Stimulated activated naive CD8-positive, alpha-beta T cell treated with anti-CD3 and anti-CD28 coated beads, Interleukin-15, amount 100 ng/mL, for 72 hours (primary cell): ENCODE measurements at regions not wholly inside any gene's neighbourhood (a gene's known extent, or its start where the extent isn't known, plus 50 kb on each side); places are given as distances from the start of the nearest gene placed in this dataset.

Experiments
- ATAC-seq: fragments of 150-1000 bp; cut with Tn5 transposase; 2 replicates; pipeline ENCODE4 v1.10.0; 2021; ENCODE audit warnings: mild to moderate bottlenecking, moderate library complexity
- DNase-seq, 2 donors: peaks; one replicate each; pipeline ENCODE4 v3.0.0; 2021 to 2022
- H3K27ac Mint-ChIP-seq, 2 donors: one replicate each; pipeline ENCODE4 v1.8.0; 2022; ENCODE audit warnings: mild to moderate bottlenecking in 2 of 2, mixed read lengths in 2 of 2, moderate library complexity in 2 of 2
- H3K27me3 Mint-ChIP-seq: one replicate; pipeline ENCODE4 v1.8.0; 2022; ENCODE audit warnings: mixed read lengths
- H3K4me1 Mint-ChIP-seq: one replicate; pipeline ENCODE4 v1.8.0; 2022; ENCODE audit warnings: mild to moderate bottlenecking, mixed read lengths
- H3K4me3 Mint-ChIP-seq, 2 donors: one replicate each; pipeline ENCODE4 v1.8.0; 2022; ENCODE audit warnings: mild to moderate bottlenecking in 2 of 2, mixed read lengths in 2 of 2, moderate library complexity in 1 of 2
- H3K9me3 Mint-ChIP-seq, 2 donors: one replicate each; pipeline ENCODE4 v1.8.0; 2022; ENCODE audit warnings: mixed read lengths in 2 of 2

- no peak for ATAC-seq
- no peak overlapping the region for H3K4me3 Mint-ChIP-seq
- no peak overlapping the region for H3K27ac Mint-ChIP-seq
- no peaks in the 10 kb centered on the region for H3K9me3 Mint-ChIP-seq
- DNase-seq: no peak
- H3K4me1 Mint-ChIP-seq: no peaks in the 10 kb centered on the region
- H3K27me3 Mint-ChIP-seq: peaks cover 33% of the 10 kb centered on the region
These were observed 111.5 kb upstream of the ZNF507 start for GRCh38 chr19:32233885-32234284.

DNA sequence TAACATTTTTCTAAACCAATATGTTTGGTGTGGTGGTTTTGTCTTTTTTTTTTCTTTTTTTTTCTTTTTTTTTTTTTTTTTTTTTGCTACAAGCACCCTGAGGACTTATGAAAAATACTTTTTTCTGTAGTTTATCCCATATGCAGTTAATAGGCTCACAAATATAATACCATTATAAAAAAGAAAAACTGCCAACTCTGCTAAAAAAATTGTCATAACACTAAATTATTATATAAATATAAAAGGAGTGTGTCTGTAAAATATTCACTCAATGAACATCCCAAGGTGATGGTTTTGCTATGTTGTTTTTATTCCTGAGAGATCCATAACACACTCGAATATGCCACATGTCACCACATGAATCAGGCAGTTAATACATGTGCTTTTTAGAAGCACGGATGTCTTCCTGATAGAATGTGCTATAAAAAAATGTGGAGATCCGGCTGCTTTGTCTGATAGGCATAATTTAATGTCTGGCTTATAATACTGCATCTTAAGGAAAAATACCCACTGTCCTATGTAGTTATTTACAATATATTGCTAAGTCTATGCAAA lies 110.7 kb upstream of the ZNF507 start:
- H3K27me3 Mint-ChIP-seq: peaks cover 33% of the 10 kb centered on the region
- no peak overlapping the region for H3K4me3 Mint-ChIP-seq
- no peaks in the 10 kb centered on the region for H3K4me1 Mint-ChIP-seq
- DNase-seq (no peak), ATAC-seq (no peak)
- H3K27ac Mint-ChIP-seq: no peak overlapping the region
- no peaks in the 10 kb centered on the region for H3K9me3 Mint-ChIP-seq

DNA sequence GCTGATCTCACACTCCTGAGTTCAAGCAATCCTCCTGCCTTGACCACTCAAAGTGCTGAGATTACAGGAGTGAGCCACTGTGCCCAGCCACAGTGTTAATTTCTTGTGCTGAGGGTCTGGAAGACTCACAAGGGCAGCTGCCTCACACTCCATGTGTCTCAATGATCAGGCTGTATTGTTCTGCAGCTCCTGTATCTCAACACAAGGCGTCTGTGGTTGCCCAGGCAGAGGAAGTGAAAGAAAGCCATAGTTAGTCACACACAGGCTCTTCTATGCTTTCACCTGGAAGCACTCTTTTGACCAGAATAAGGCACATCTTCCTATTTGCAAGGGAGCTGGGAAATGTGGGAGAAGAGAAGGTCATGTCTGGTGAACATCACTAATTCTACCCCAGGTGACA lies 107.3 kb upstream of the ZNF507 start:
- Mint-ChIP-seq H3K27ac (peak overlapping the region in 1 of 2 donors; percentile 63), H3K27me3 (peaks cover 16% of the 10 kb centered on the region), H3K4me1 (no peaks in the 10 kb centered on the region), H3K4me3 (no peak overlapping the region), H3K9me3 (no peaks in the 10 kb centered on the region)
- no peak for DNase-seq
- ATAC-seq: no peak

GRCh38 chr19:32240316-32240715 lies 105.1 kb upstream of the ZNF507 start:
- no peaks in the 10 kb centered on the region for H3K4me1 Mint-ChIP-seq
- DNase-seq (no peak), ATAC-seq (no peak)
- H3K9me3 Mint-ChIP-seq: no peaks in the 10 kb centered on the region
- no peak overlapping the region for H3K27ac Mint-ChIP-seq
- H3K27me3 Mint-ChIP-seq: peaks cover 5% of the 10 kb centered on the region
- no peak overlapping the region for H3K4me3 Mint-ChIP-seq

- Mint-ChIP-seq H3K4me1 (no peaks in the 10 kb centered on the region), H3K27me3 (peaks cover 5% of the 10 kb centered on the region), H3K4me3 (no peak overlapping the region), H3K9me3 (no peaks in the 10 kb centered on the region), H3K27ac (no peak overlapping the region)
- no peak for DNase-seq
- ATAC-seq: no peak
These were observed 104.1 kb upstream of the ZNF507 start for GRCh38 chr19:32241306-32241705.

DNA sequence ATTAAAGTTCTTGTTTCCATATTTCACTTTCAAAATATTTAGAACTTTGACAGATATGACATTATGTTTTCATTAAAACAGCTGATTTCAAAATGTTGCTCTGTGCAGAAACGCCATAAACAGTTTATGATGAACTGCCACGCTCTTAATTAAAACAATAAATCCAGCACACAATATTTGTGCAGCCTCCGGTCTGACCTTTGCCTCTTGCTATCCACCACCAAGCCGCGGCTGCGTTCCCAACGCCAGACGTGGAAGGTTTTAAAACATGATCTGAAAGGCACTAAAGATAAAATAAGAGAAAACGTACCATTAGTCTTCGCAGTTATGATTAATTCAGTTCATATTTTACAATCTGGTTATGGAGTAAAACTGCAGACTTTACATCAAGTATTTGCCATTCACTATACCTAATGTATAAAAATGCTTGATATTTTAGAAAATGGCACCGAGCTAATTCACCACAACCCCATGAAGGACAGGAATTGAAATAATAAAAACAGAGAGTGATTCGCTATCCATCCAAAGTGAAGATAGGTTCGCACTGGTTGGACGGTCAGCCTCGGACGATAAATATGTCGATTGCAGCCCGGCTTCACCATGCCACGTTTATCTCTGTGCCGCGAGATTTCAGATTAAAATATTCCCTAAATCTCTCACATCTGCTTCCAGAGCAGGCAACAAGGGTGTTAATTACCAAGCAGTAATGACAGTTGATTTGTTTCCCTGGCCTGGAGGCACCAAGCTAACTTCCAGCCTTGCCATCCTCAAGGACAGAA lies 103.3 kb upstream of the ZNF507 start:
- Mint-ChIP-seq H3K27ac (no peak overlapping the region), H3K4me3 (no peak overlapping the region), H3K4me1 (no peaks in the 10 kb centered on the region), H3K9me3 (no peaks in the 10 kb centered on the region), H3K27me3 (peaks cover 5% of the 10 kb centered on the region)
- DNase-seq (no peak), ATAC-seq (no peak)

DNA sequence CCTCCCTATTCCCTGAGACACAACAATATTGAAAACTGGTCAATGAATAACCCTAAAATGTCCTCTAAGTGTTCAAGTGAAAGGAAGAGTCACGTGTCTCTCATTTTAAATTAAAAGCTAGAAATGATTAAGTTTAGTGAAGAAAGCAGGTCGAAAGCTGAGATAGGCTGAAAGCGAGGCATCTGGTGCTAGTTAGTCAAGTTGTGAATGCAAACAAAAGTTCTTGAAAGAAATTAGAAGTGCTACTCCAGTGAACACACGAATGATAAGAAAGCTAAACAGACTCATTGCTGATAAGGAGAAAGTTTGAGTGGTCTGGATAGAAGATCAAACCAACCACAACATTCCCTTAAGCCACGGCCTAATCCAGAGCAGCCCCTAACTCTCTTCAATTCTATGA lies 99.4 kb upstream of the ZNF507 start:
- Mint-ChIP-seq H3K4me3 (no peak overlapping the region), H3K4me1 (no peaks in the 10 kb centered on the region), H3K27ac (peak overlapping the region in 1 of 2 donors; percentile 76), H3K9me3 (no peaks in the 10 kb centered on the region), H3K27me3 (no peaks in the 10 kb centered on the region)
- DNase-seq: no peak
- ATAC-seq: no peak

DNA sequence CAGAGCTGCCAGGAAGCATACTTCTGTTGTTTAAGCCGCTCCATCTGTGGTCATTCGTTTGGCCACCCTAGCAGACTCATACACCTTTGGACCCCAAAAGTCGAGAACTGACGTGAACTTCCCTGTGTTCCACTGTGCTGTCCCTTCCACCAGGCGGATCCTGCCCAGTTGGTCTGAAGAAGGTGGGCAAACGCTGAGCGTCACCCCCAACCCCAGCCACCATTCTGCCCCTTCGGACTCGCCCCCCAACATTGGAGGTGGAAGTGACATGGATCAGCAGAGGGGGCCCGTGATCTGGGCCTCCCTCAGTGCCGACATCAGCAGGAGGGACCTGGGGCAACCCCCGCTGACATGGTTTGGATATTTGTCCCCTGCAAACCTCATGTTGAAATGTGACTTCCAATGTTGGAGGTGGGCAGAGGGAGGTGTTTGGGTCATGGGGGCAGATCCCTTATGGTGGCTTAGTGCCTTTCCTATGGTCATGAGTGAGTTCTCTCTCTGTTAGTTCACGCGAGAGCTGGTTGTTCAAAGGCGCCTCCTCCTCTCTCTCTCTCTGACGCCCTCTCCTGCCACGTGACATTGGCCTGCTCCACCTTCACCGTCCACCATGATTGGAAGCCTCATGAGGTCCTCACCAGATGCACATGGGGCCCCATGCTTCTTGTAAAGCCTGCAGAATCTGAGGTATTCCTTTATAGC lies 93.6 kb upstream of the ZNF507 start:
- ATAC-seq (no peak), DNase-seq (no peak)
- Mint-ChIP-seq H3K4me3 (no peak overlapping the region), H3K27me3 (no peaks in the 10 kb centered on the region), H3K9me3 (no peaks in the 10 kb centered on the region), H3K4me1 (peaks cover 11% of the 10 kb centered on the region), H3K27ac (no peak overlapping the region)

- no peaks in the 10 kb centered on the region for H3K27me3 Mint-ChIP-seq
- H3K9me3 Mint-ChIP-seq: no peaks in the 10 kb centered on the region
- H3K4me1 Mint-ChIP-seq: peaks cover 11% of the 10 kb centered on the region
- H3K4me3 Mint-ChIP-seq: no peak overlapping the region
- no peak overlapping the region for H3K27ac Mint-ChIP-seq
- DNase-seq (no peak), ATAC-seq (no peak)
These were observed 93.1 kb upstream of the ZNF507 start for GRCh38 chr19:32252333-32252669.

DNA sequence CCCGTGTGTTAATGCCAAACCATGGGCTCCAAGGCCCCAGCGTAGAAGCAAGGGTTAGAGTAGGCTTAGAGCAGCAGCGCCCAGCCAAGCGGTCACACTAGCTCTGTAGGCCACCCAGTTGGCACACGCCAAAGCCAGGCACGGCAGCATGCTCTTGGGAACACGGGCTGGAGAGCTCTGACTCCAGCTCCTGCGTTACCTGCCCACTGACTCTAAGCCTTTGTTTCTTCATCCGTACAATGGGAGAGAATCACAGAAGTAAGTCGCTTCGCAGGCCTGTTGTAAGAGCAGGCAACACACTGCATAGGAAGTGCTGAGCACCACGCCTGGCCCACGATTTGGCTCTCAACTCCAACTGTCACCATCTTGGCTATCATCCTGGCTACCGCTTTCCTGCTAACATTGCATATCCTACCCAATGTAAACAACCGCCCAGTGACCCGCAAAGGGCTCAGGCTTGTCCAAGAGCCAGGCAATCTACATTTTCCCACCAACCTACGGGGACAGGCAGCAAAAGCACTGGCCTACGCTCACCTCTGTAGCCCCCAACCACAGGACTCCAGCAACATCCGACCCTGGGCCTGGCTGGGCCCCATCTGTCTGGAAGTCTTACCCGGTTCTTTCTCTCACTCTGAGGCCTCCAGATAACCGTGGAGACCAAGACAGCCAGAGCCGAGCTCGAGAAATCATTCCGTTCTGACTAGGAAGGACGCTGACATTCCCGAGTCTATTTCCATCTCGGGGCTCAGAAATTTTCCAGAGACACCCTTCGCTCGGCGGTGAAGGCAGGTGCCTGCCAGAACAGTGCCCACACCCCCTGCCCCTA lies 91.5 kb upstream of the ZNF507 start:
- H3K9me3 Mint-ChIP-seq: peaks cover 0 to under 1% of the 10 kb centered on the region in 2 donors
- no peaks in the 10 kb centered on the region for H3K27me3 Mint-ChIP-seq
- DNase-seq (no peak), ATAC-seq (no peak)
- no peak overlapping the region for H3K4me3 Mint-ChIP-seq
- H3K27ac Mint-ChIP-seq: peak overlapping the region in 1 of 2 donors; percentile 2
- H3K4me1 Mint-ChIP-seq: peaks cover 11% of the 10 kb centered on the region

DNA sequence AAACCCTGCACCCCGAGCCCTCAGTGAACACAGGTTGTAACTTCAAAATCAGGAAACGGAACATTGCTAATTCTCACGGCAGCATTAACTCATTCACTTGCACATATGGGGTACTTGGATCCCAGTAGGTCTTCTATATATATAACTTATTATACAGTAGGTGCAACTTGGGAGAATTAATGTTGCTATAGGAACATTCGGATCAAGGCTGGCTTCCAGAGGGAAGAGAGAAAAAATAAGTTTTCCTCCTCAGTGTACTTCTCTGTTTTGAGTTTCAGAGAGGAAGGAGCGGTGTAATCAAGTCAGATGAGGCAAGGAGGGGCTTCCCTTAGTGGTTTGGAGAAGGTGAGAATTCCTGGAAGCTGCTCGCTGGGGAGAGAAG lies 90.9 kb upstream of the ZNF507 start:
- ATAC-seq (no peak), DNase-seq (no peak)
- Mint-ChIP-seq H3K4me1 (peaks cover 11% of the 10 kb centered on the region), H3K27ac (peak overlapping the region in 1 of 2 donors; percentile 24), H3K4me3 (no peak overlapping the region), H3K9me3 (peaks cover 5 to 7% of the 10 kb centered on the region in 2 donors), H3K27me3 (no peaks in the 10 kb centered on the region)

DNA sequence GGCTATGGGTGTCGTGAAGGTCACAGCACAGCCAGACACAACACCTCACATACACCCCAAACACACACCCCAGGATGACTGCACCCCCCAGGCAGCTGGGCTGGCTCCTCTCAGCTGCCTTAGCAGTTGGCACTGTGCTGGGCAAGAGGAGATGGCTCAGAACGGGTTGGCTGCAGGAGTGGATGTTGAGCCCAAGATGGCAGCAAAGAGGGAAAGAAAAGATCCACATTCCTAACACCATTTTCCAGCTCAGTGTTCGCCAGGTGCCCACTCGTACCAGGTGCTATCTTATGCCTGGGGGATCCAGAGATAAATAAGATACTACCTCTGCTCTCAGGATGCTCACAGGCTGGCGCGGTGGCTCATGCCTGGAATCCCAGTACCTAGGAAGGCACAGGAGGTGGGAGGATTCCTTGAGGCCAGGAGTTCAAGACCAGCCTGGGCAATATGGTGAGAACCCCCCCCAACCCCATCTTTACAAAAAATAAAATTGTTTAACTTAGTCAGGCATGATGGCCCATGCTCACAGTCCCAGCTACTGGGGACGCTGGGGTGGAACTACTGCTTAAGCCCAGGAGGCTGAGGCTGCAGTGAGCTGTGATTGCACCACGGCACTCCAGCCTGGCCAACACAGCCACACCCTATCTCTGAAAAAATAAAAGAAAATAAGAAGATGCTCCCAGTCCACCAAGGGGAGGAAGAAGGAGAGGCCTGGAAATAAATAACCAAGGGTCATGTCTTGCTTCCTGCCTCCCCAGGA lies 89.7 kb upstream of the ZNF507 start:
- DNase-seq (no peak), ATAC-seq (no peak)
- peak overlapping the region in 1 of 2 donors; percentile 69 for H3K27ac Mint-ChIP-seq
- peaks cover 11% of the 10 kb centered on the region for H3K4me1 Mint-ChIP-seq
- peaks cover 7 to 9% of the 10 kb centered on the region in 2 donors for H3K9me3 Mint-ChIP-seq
- no peak overlapping the region for H3K4me3 Mint-ChIP-seq
- H3K27me3 Mint-ChIP-seq: no peaks in the 10 kb centered on the region

DNA sequence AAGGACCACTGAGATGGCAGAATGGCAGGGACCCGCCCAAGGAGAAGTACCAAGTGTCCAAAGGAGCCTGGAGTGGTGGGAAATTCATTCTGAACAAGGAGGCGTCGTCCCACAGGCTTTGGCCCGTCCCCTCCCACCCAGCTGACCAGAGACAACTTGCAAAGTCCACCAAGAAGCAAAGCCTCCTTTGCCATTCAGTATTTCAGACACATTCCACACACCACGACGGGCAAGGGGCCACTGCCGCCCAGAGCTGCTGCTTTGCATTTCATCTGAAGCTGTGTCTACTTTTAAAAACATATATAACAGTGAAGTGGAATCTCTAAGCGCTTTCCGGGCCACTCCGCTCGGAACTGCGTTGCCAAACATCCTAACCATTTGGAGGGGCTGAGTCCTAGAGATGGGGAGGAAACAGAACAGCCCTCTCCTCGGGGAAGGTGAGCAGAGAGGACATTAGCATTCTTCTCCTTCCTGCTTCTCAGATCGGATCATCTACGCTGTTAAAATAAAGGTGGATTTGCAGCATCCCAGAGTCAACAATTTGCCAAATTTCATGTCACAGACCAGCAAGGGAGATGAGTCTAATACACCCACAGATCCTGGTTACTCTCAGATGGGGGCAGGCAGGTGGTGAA lies 89.0 kb upstream of the ZNF507 start:
- Mint-ChIP-seq H3K27ac (no peak overlapping the region), H3K4me1 (peaks cover 11% of the 10 kb centered on the region), H3K27me3 (no peaks in the 10 kb centered on the region), H3K9me3 (peaks cover 7 to 9% of the 10 kb centered on the region in 2 donors), H3K4me3 (no peak overlapping the region)
- no peak for DNase-seq
- ATAC-seq: no peak

DNA sequence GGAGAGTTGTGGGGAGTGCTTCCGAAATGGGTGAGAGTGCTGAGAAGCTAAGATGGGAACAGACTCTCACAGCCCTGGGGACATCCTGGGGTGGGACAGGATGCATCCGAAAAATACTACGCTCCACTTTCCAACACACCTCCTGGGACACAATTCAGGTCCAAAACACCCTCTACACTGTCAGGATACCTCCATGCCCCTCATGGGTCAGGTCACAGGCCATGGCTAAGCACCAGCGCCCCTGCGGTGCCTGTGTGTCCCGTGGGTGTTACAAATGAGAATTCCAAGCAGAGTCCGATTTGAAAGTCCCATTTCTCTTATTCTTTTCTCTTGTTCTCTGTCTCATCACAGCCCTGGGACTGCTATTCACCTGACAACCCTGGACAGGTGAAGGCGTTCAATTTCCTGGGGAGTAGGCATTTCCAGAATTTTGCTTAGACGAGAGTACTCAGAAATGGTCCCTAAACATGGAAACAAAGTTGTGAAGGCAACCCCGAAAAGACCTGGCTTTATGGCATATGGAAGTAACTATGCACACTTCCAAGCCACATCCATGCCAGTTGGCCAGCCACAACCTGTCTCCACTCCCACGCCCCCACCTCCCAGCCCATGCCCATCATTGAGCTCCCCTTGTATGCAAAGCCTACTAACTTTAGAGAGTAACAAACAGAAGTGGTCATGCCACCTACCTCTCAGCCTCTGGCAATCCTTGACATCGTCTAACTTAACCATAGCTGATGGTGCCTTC lies 87.9 kb upstream of the ZNF507 start:
- H3K4me3 Mint-ChIP-seq: no peak overlapping the region
- no peak overlapping the region for H3K27ac Mint-ChIP-seq
- peaks cover 7 to 9% of the 10 kb centered on the region in 2 donors for H3K9me3 Mint-ChIP-seq
- H3K4me1 Mint-ChIP-seq: peaks cover 11% of the 10 kb centered on the region
- ATAC-seq (no peak), DNase-seq (no peak)
- H3K27me3 Mint-ChIP-seq: no peaks in the 10 kb centered on the region
